CD4-positive, CD25-positive, alpha-beta regulatory T cell (primary cell): ENCODE measurements at regions not wholly inside any gene's neighbourhood (a gene's known extent, or its start where the extent isn't known, plus 50 kb on each side); places are given as distances from the start of the nearest gene placed in this dataset.

Source experiments
- ATAC-seq, 2 donors: fragments of 150-1000 bp; cut with Tn5 transposase; one replicate each; pipeline ENCODE4 v1.10.0; 2021; ENCODE audit warnings: low read depth in 2 of 2, moderate number of reproducible peaks in 2 of 2, moderate library complexity in 1 of 2
- DNase-seq, 3 donors: peaks; one replicate each; pipeline versions ENCODE4 v3.0.0 to v3.0.0-alpha.2; 2012 to 2022; ENCODE audit warnings: mixed read lengths in 1 of 3
- H3K27ac ChIP-seq: one replicate; pipeline ENCODE4 v1.7.0; 2013; ENCODE audit warnings: mild to moderate bottlenecking, low read length; ENCODE audit not compliant: insufficient read depth, poor library complexity, severe bottlenecking
- H3K27me3 ChIP-seq: one replicate; pipeline ENCODE4 v1.7.0; 2013; ENCODE audit warnings: low read length; ENCODE audit not compliant: control insufficient read depth, insufficient read depth
- H3K36me3 ChIP-seq: one replicate; pipeline ENCODE4 v1.7.0; 2013; ENCODE audit warnings: mild to moderate bottlenecking, low read length, moderate library complexity; ENCODE audit not compliant: control insufficient read depth, insufficient read depth
- H3K4me1 ChIP-seq: 2 replicates; pipeline ENCODE4 v1.7.0; 2013; ENCODE audit warnings: mild to moderate bottlenecking, low read length; ENCODE audit not compliant: insufficient read depth, control insufficient read depth, poor library complexity, severe bottlenecking
- H3K4me3 ChIP-seq: one replicate; pipeline ENCODE4 v1.7.0; 2013; ENCODE audit warnings: low read depth, mild to moderate bottlenecking, low read length, moderate library complexity
- H3K9me3 ChIP-seq, 2 experiments: 1 replicate in 1 of 2; 2 replicates in 1 of 2; pipeline ENCODE4 v1.7.0; 2013; ENCODE audit warnings: low read length in 2 of 2, mild to moderate bottlenecking in 1 of 2, moderate library complexity in 1 of 2; ENCODE audit not compliant: control insufficient read depth in 2 of 2
- H3K27ac Mint-ChIP-seq, 3 donors: one replicate each; pipeline ENCODE4 v1.8.0; 2020 to 2022; ENCODE audit warnings: mild to moderate bottlenecking in 3 of 3, mixed read lengths in 3 of 3, moderate library complexity in 2 of 3
- H3K27me3 Mint-ChIP-seq: one replicate; pipeline ENCODE4 v1.8.0; 2022; ENCODE audit warnings: mild to moderate bottlenecking, mixed read lengths
- H3K36me3 Mint-ChIP-seq: one replicate; pipeline ENCODE4 v1.8.0; 2020; ENCODE audit warnings: mixed read lengths
- H3K4me1 Mint-ChIP-seq, 4 donors: one replicate each; pipeline ENCODE4 v1.8.0; 2020 to 2022; ENCODE audit warnings: mixed read lengths in 4 of 4, mild to moderate bottlenecking in 1 of 4
- H3K4me3 Mint-ChIP-seq, 4 donors: one replicate each; pipeline ENCODE4 v1.8.0; 2020 to 2022; ENCODE audit warnings: mild to moderate bottlenecking in 4 of 4, mixed read lengths in 4 of 4, moderate library complexity in 3 of 4
- H3K9me3 Mint-ChIP-seq, 7 donors: one replicate each; pipeline ENCODE4 v1.8.0; 2020 to 2022; ENCODE audit warnings: mixed read lengths in 7 of 7, mild to moderate bottlenecking in 3 of 7, moderate library complexity in 2 of 7

DNA sequence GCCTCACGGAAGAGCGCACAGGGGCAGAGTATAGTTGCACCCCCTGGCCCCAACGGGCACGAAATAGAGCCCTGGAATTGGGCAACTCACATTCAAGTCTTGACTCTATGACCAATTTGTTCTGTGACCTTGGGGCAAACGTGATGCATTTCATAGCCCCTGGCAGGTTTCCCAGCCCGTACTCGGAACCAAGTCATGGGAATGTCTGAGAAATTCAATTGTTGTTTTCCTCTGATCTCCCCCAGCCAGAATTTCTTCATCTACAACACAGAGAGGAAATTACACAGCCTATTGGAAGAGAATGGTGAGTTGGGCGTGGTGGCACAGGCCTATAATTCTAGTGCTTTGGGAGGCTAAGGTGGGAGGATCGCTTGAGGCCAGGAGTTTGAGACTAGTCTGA is 322.3 kb upstream of the SULF2 start:
- H3K4me3 ChIP-seq: no peak overlapping the region
- H3K27ac Mint-ChIP-seq: no peak overlapping the region
- no peaks in the 10 kb centered on the region for H3K36me3 Mint-ChIP-seq
- H3K27me3 Mint-ChIP-seq: no peaks in the 10 kb centered on the region
- no peak for ATAC-seq
- DNase-seq: no peak
- H3K36me3 ChIP-seq: no peaks in the 10 kb centered on the region
- no peaks in the 10 kb centered on the region for H3K9me3 ChIP-seq
- H3K4me1 ChIP-seq: no peaks in the 10 kb centered on the region
- no peak overlapping the region for H3K27ac ChIP-seq
- peaks cover 0 to under 1% (median 0%) of the 10 kb centered on the region in 7 donors for H3K9me3 Mint-ChIP-seq
- no peaks in the 10 kb centered on the region for H3K4me1 Mint-ChIP-seq
- H3K4me3 Mint-ChIP-seq: no peak overlapping the region
- H3K27me3 ChIP-seq: peaks cover 2% of the 10 kb centered on the region

DNA sequence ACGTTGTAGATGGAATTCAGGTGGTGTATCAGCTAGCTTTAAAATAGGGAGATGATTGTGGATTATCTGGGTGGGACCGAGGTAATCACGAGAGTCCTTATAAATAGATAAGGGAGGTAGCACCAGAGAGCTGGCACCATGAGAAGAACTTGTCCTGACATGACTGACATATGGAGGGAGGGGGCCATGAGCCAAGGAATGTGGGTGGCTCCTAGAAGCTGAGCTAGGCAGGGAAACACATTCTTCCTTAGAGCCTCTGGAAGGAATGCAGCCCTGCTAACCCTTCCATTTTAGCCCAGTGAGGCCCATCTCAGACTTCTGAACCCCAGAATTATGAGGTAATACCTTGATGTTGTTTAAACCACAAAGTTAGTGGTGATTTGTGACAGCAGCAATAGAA is 321.1 kb upstream of the SULF2 start:
- Histone ChIP-seq H3K9me3 (no peaks in the 10 kb centered on the region), H3K4me1 (no peaks in the 10 kb centered on the region), H3K36me3 (no peaks in the 10 kb centered on the region), H3K4me3 (no peak overlapping the region), H3K27ac (no peak overlapping the region), H3K27me3 (no peaks in the 10 kb centered on the region)
- no peak for DNase-seq
- Mint-ChIP-seq H3K4me1 (no peaks in the 10 kb centered on the region), H3K36me3 (no peaks in the 10 kb centered on the region), H3K27ac (no peak overlapping the region), H3K27me3 (no peaks in the 10 kb centered on the region), H3K9me3 (peaks cover 0 to 2% (median 0%) of the 10 kb centered on the region in 7 donors), H3K4me3 (no peak overlapping the region)
- no peak for ATAC-seq

DNA sequence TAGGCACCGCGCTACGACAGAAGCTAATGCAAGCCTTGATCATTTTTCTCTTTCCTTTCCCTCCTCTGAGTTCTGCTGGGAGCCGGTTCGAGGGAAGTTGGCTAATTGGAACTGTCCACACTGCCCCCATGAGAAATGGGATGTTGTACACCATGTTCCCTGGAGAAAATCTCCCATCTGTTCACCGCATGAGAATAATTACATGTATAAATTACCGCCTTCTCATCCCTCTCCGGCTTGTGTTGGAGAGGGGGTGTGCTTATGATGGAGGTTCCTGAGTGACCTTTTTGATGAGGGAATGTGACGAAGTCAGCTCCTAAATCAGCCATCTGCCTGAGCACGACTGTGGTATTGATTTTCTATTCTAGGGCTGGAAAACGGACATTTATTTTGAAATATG is 320.2 kb upstream of the SULF2 start:
- H3K4me1 Mint-ChIP-seq: no peaks in the 10 kb centered on the region
- Histone ChIP-seq H3K4me1 (no peaks in the 10 kb centered on the region), H3K36me3 (no peaks in the 10 kb centered on the region), H3K4me3 (no peak overlapping the region), H3K27me3 (no peaks in the 10 kb centered on the region), H3K27ac (no peak overlapping the region), H3K9me3 (no peaks in the 10 kb centered on the region)
- no peak for ATAC-seq
- H3K27ac Mint-ChIP-seq: no peak overlapping the region
- no peak for DNase-seq
- peaks cover under 1% of the 10 kb centered on the region for H3K27me3 Mint-ChIP-seq
- H3K4me3 Mint-ChIP-seq: no peak overlapping the region
- peaks cover 0 to 2% (median 0%) of the 10 kb centered on the region in 7 donors for H3K9me3 Mint-ChIP-seq
- no peaks in the 10 kb centered on the region for H3K36me3 Mint-ChIP-seq

DNA sequence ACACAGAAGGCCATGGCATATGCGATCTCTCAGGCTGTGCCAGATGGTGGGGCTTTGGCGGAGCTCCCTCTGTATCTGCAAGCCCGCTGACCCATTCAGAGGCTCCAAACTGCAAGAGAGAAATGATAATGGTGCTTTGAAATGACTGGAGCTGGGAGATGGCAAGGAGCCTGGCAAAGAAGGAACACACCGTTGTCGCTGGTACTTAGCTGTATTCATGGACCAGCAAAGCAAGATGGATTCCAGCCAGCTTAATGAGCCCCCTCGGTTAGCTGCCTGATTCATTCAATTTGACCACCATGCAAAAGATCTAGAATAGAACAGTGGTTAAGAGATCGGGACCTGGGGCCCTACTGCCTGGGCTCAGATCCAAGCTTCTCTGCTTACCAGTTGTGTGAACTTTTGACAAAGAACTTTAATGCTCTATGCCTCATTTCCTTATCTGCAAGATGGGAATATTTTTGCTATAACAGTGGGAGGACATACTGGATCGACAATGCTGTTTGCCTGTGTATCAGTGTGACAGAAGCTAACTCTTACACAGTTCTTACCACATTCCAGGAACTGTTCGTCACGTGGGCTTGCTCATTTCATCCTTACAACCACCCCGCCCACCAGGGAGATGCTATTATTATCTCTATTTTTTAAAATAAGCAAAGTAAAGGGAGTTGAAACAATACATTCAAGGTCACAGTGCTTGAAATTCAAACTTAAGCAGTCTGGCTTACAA is 317.8 kb upstream of the SULF2 start:
- Histone ChIP-seq H3K27me3 (no peaks in the 10 kb centered on the region), H3K4me1 (no peaks in the 10 kb centered on the region), H3K36me3 (no peaks in the 10 kb centered on the region), H3K27ac (no peak overlapping the region), H3K9me3 (no peaks in the 10 kb centered on the region), H3K4me3 (no peak overlapping the region)
- H3K27me3 Mint-ChIP-seq: peaks cover 4% of the 10 kb centered on the region
- no peak overlapping the region for H3K4me3 Mint-ChIP-seq
- no peaks in the 10 kb centered on the region for H3K36me3 Mint-ChIP-seq
- peaks cover 0 to 2% (median 0%) of the 10 kb centered on the region in 7 donors for H3K9me3 Mint-ChIP-seq
- no peak overlapping the region for H3K27ac Mint-ChIP-seq
- H3K4me1 Mint-ChIP-seq: no peaks in the 10 kb centered on the region
- no peak for DNase-seq
- ATAC-seq: no peak

DNA sequence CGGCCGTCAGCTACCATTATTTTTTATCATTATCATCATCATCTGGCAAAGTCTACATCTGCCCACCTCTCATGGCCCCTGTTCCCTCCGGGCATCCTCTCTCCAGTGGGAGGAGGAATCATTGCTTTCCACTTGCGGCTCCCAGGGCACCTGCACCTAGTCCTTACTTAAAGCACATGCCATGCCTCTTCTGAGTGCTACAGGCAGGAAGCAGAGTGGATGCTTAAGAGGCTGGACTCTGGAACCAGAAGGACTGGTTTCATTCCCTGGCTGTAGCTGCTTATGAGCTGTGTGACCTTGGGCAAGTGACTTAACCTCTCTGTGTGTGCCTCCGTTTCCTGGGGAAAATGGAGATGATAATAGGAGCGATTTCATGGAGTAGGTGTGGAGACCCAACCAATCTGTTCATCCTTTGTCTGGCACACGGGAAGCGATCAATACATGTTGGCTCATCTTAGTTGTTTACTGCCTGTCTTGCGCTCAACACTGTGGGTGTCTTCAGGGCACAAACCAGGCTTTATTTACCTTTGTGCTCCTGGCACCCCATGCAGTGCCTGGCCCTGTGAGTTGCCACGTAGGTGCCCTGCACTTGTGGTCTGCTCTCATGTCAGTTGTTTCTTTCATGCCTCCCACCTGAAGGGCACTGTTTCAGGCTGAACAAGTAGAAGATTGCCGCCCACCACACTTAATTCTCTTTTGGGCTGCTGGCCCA is 317.0 kb upstream of the SULF2 start:
- Mint-ChIP-seq H3K27me3 (peaks cover 4% of the 10 kb centered on the region), H3K9me3 (peaks cover 0 to 2% (median 0%) of the 10 kb centered on the region in 7 donors), H3K36me3 (no peaks in the 10 kb centered on the region), H3K4me3 (no peak overlapping the region), H3K4me1 (no peaks in the 10 kb centered on the region), H3K27ac (no peak overlapping the region)
- H3K4me3 ChIP-seq: no peak overlapping the region
- H3K9me3 ChIP-seq: no peaks in the 10 kb centered on the region
- no peak overlapping the region for H3K27ac ChIP-seq
- DNase-seq (no peak), ATAC-seq (no peak)
- no peaks in the 10 kb centered on the region for H3K36me3 ChIP-seq
- H3K4me1 ChIP-seq: no peaks in the 10 kb centered on the region
- H3K27me3 ChIP-seq: no peaks in the 10 kb centered on the region

DNA sequence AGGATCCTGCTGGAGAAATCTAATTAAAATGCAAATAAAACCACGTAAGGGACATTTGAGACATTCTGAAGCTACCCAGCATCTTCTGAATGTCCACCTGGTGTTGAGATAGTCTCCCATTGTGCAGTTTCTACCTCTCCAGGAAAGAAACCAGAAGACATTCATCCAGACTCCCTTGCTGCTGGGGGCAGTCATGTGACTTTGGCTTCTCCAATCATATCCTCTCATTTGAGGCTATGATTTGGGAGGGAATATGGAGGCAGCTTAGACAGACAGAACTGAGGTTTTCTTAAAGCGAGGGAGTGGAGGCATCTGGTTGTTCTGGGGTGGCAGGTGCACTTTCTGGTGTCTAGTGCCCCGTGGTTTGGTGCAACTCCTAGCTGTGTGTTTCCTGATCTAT is 315.2 kb upstream of the SULF2 start:
- Histone ChIP-seq H3K4me3 (no peak overlapping the region), H3K4me1 (no peaks in the 10 kb centered on the region), H3K27me3 (no peaks in the 10 kb centered on the region), H3K27ac (no peak overlapping the region), H3K9me3 (no peaks in the 10 kb centered on the region), H3K36me3 (no peaks in the 10 kb centered on the region)
- no peak overlapping the region for H3K27ac Mint-ChIP-seq
- ATAC-seq (no peak), DNase-seq (no peak)
- H3K9me3 Mint-ChIP-seq: peaks cover 0 to 2% (median 0%) of the 10 kb centered on the region in 7 donors
- no peaks in the 10 kb centered on the region for H3K4me1 Mint-ChIP-seq
- H3K27me3 Mint-ChIP-seq: peaks cover 4% of the 10 kb centered on the region
- no peak overlapping the region for H3K4me3 Mint-ChIP-seq
- H3K36me3 Mint-ChIP-seq: no peaks in the 10 kb centered on the region

DNA sequence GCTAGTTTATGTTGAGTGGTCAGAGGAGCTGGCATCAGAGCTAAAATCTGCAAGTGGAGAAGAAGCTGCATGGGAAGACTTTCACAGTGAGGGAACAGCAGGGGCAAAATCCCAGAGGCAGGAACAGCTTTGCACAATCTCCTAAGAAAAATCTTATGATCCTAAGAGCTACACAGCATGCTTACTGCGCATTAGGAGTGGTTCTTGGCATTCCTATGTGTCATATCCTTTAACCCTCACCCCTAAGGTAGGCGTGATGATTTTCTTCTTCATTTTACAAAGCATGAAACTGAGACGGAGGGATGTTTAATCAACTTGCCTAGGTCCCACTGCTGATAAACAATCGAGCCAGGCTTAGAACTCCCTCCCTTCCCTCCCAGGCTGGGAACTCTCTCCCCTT is 313.6 kb upstream of the SULF2 start:
- H3K27ac Mint-ChIP-seq: no peak overlapping the region
- peaks cover 4% of the 10 kb centered on the region for H3K27me3 Mint-ChIP-seq
- no peaks in the 10 kb centered on the region for H3K36me3 Mint-ChIP-seq
- no peak overlapping the region for H3K4me3 Mint-ChIP-seq
- Histone ChIP-seq H3K36me3 (no peaks in the 10 kb centered on the region), H3K27ac (no peak overlapping the region), H3K4me1 (no peaks in the 10 kb centered on the region), H3K9me3 (no peaks in the 10 kb centered on the region), H3K27me3 (no peaks in the 10 kb centered on the region), H3K4me3 (no peak overlapping the region)
- no peaks in the 10 kb centered on the region for H3K4me1 Mint-ChIP-seq
- ATAC-seq (no peak), DNase-seq (no peak)
- peaks cover 0 to 2% (median 0%) of the 10 kb centered on the region in 7 donors for H3K9me3 Mint-ChIP-seq

DNA sequence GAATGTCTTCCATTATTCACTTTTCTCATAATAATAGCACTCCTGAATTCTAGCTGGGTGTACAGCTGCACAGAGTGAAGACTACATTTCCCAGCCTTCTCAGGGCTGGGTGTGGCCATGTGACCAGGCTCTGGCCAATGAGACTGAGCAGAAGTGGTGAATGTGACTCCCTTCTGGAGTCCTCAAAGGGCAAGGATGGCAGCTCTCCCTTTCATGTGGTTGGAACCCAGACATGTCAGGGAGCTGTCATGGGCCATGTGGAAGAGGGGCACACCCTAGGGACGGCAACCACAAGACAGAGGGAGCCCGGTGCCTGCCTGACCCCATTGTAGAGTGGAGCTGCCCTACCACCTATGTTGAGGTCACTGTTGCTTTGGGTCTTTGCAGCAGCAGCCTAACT is 312.8 kb upstream of the SULF2 start:
- Mint-ChIP-seq H3K27ac (no peak overlapping the region), H3K4me3 (no peak overlapping the region), H3K4me1 (no peaks in the 10 kb centered on the region), H3K9me3 (peaks cover 0 to 2% (median 0%) of the 10 kb centered on the region in 7 donors), H3K36me3 (no peaks in the 10 kb centered on the region), H3K27me3 (peaks cover 4% of the 10 kb centered on the region)
- no peaks in the 10 kb centered on the region for H3K36me3 ChIP-seq
- H3K9me3 ChIP-seq: no peaks in the 10 kb centered on the region
- no peak for ATAC-seq
- DNase-seq: no peak
- H3K4me3 ChIP-seq: no peak overlapping the region
- no peaks in the 10 kb centered on the region for H3K27me3 ChIP-seq
- H3K27ac ChIP-seq: no peak overlapping the region
- no peaks in the 10 kb centered on the region for H3K4me1 ChIP-seq
